LoVo (cell line): ENCODE measurements at regions not wholly inside any gene's neighbourhood (a gene's known extent, or its start where the extent isn't known, plus 50 kb on each side); places are given as distances from the start of the nearest gene placed in this dataset.
A peak's percentile ranks its signal among the peaks of the same experiment; 100 is the strongest.

Experiments
- DNase-seq: peaks from one replicate; pipeline ENCODE4 v3.0.0-alpha.2; 2016; ENCODE audit warnings: low spot score

GRCh38 chr6:137434640-137435039, 59.6 kb downstream of the OLIG3 start:
- no peak for DNase-seq

GRCh38 chr6:137432054-137432611, 62.1 kb downstream of the OLIG3 start:
- no peak for DNase-seq

- no peak for DNase-seq
Observed at GRCh38 chr6:137430954-137431353, 63.2 kb downstream of the OLIG3 start.

- DNase-seq, result no peak
Observed at GRCh38 chr6:137427656-137428290, 66.4 kb downstream of the OLIG3 start.

GRCh38 chr6:137426007-137426689, 68.0 kb downstream of the OLIG3 start:
- DNase-seq, result no peak

- no peak for DNase-seq
Observed at GRCh38 chr6:137424251-137424650, 69.9 kb downstream of the OLIG3 start.

GRCh38 chr6:137423451-137424168, 70.6 kb downstream of the OLIG3 start:
- no peak for DNase-seq

- no peak for DNase-seq
Observed at GRCh38 chr6:137417396-137417795, 76.8 kb downstream of the OLIG3 start.

- DNase-seq, result no peak
Observed at GRCh38 chr6:137416376-137417109, 77.7 kb downstream of the OLIG3 start.

GRCh38 chr6:137415834-137416190, 78.4 kb downstream of the OLIG3 start:
- DNase-seq, result no peak

GRCh38 chr6:137415127-137415833, 78.9 kb downstream of the OLIG3 start:
- peak; percentile 54 for DNase-seq

- DNase-seq, result no peak
Observed at GRCh38 chr6:137414599-137414998, 79.6 kb downstream of the OLIG3 start.

- DNase-seq, result no peak
Observed at GRCh38 chr6:137413482-137413881, 80.7 kb downstream of the OLIG3 start.

- no peak for DNase-seq
Observed at GRCh38 chr6:137412562-137412961, 81.6 kb downstream of the OLIG3 start.

- no peak for DNase-seq
Observed at GRCh38 chr6:137409266-137409777, 84.9 kb downstream of the OLIG3 start.

GRCh38 chr6:137407816-137408215, 86.4 kb downstream of the OLIG3 start:
- DNase-seq, result no peak

GRCh38 chr6:137405806-137406205, 88.4 kb downstream of the OLIG3 start:
- no peak for DNase-seq

- no peak for DNase-seq
Observed at GRCh38 chr6:137403855-137404254, 90.3 kb downstream of the OLIG3 start.

GRCh38 chr6:137403443-137403842, 90.8 kb downstream of the OLIG3 start:
- DNase-seq, result no peak

GRCh38 chr6:137402143-137402680, 92.0 kb downstream of the OLIG3 start:
- DNase-seq, result no peak

GRCh38 chr6:137401088-137401487, 93.1 kb downstream of the OLIG3 start:
- no peak for DNase-seq
